Stimulated activated naive CD8-positive, alpha-beta T cell treated with anti-CD3 and anti-CD28 coated beads, Interleukin-15, amount 100 ng/mL, for 72 hours (primary cell): ENCODE measurements at regions not wholly inside any gene's neighbourhood (a gene's known extent, or its start where the extent isn't known, plus 50 kb on each side); places are given as distances from the start of the nearest gene placed in this dataset.

Source experiments
- ATAC-seq: fragments of 150-1000 bp; cut with Tn5 transposase; 2 replicates; pipeline ENCODE4 v1.10.0; 2021; ENCODE audit warnings: mild to moderate bottlenecking, moderate library complexity
- DNase-seq, 2 donors: peaks; one replicate each; pipeline ENCODE4 v3.0.0; 2021 to 2022
- H3K27ac Mint-ChIP-seq, 2 donors: one replicate each; pipeline ENCODE4 v1.8.0; 2022; ENCODE audit warnings: mild to moderate bottlenecking in 2 of 2, mixed read lengths in 2 of 2, moderate library complexity in 2 of 2
- H3K27me3 Mint-ChIP-seq: one replicate; pipeline ENCODE4 v1.8.0; 2022; ENCODE audit warnings: mixed read lengths
- H3K4me1 Mint-ChIP-seq: one replicate; pipeline ENCODE4 v1.8.0; 2022; ENCODE audit warnings: mild to moderate bottlenecking, mixed read lengths
- H3K4me3 Mint-ChIP-seq, 2 donors: one replicate each; pipeline ENCODE4 v1.8.0; 2022; ENCODE audit warnings: mild to moderate bottlenecking in 2 of 2, mixed read lengths in 2 of 2, moderate library complexity in 1 of 2
- H3K9me3 Mint-ChIP-seq, 2 donors: one replicate each; pipeline ENCODE4 v1.8.0; 2022; ENCODE audit warnings: mixed read lengths in 2 of 2

DNA sequence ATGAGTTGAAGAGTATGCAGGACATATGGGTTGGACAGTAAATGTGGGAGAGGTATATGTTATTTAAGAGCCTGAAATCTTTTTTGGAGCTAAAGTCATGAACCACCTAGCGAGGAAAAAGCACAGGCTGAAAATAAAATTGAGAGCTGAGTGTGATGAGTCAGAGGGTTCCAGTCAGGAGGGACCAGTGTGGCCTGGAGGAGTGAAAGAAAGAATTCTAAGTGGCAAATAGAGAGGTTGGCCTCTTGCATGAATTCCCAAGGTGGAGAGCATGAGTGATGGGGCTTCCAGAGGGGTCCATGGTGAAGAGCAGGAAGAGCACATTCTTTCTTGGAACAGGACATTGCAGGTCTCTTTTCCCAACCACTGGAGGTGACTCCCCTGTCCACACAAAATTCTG is 282.6 kb downstream of the TDRD15 start:
- H3K4me3 Mint-ChIP-seq = no peak overlapping the region
- DNase-seq (no peak), ATAC-seq (no peak)
- H3K9me3 Mint-ChIP-seq = peaks cover 1 to 4% of the 10 kb centered on the region in 2 donors
- H3K27me3 Mint-ChIP-seq = no peaks in the 10 kb centered on the region
- H3K4me1 Mint-ChIP-seq = no peaks in the 10 kb centered on the region
- H3K27ac Mint-ChIP-seq = no peak overlapping the region

DNA sequence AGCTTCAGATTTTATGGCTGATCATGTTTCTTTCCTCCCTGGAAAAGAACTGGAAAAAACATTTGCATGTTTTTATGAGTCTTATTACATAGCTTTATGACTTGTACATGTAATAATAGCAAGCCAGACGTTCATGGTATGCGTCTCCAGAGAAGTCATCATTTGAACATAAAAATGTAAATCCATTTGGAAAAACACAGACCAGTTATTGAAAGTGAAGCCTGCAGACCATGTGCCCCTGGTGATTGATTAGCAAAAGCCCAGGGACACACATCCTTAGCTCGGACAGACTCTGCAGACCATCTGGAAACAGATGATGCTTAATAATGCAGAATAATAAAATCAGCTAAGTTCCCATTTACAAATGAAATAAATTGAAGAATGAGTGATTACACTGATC is 283.1 kb downstream of the TDRD15 start:
- no peak overlapping the region for H3K27ac Mint-ChIP-seq
- no peak for ATAC-seq

GRCh38 chr2:21407851-21408250 is 284.1 kb downstream of the TDRD15 start:
- H3K27ac Mint-ChIP-seq = no peak overlapping the region

More for the DNA sequence above, 283.1 kb downstream of the TDRD15 start:
- Mint-ChIP-seq H3K4me3 (no peak overlapping the region), H3K27me3 (no peaks in the 10 kb centered on the region), H3K9me3 (peaks cover 4 to 6% of the 10 kb centered on the region in 2 donors), H3K4me1 (no peaks in the 10 kb centered on the region)
- DNase-seq = no peak

GRCh38 chr2:21411741-21412140 is 288.0 kb downstream of the TDRD15 start:
- no peaks in the 10 kb centered on the region for H3K4me1 Mint-ChIP-seq
- no peak overlapping the region for H3K27ac Mint-ChIP-seq
- H3K27me3 Mint-ChIP-seq = no peaks in the 10 kb centered on the region
- no peak overlapping the region for H3K4me3 Mint-ChIP-seq
- DNase-seq = no peak
- no peak for ATAC-seq
- peaks cover 9 to 21% of the 10 kb centered on the region in 2 donors for H3K9me3 Mint-ChIP-seq

More at GRCh38 chr2:21407851-21408250, 284.1 kb downstream of the TDRD15 start:
- Mint-ChIP-seq H3K4me1 (no peaks in the 10 kb centered on the region), H3K4me3 (no peak overlapping the region), H3K9me3 (peaks cover 4 to 6% of the 10 kb centered on the region in 2 donors), H3K27me3 (no peaks in the 10 kb centered on the region)
- ATAC-seq = no peak
- no peak for DNase-seq

DNA sequence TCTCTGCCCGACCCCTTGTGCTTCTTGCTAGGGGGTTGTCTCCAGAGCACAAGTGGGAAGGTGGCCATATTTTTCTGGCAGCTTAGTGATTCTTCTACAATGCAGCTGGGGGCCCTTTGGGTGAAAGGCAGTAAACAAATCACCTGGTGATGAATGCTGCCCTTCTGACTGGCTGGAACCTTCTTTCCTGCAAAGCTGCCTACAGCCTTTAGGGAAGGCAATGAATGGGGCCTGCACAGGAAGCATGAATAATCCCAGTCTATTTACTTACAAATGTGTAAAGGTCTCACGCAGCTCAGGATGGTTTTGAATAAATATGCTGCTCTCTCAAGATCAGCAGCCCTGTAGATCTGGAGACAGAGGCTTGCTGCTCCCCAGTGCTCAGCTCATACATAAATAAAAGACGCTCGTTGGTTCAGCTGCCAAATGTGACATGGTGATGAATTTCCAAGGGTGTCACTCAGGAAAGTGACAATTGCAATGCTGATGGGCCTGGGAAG is 289.2 kb downstream of the TDRD15 start:
- H3K9me3 Mint-ChIP-seq = peaks cover 9 to 21% of the 10 kb centered on the region in 2 donors
- H3K4me1 Mint-ChIP-seq = no peaks in the 10 kb centered on the region
- no peak for DNase-seq
- no peak overlapping the region for H3K4me3 Mint-ChIP-seq
- H3K27ac Mint-ChIP-seq = no peak overlapping the region
- no peaks in the 10 kb centered on the region for H3K27me3 Mint-ChIP-seq
- no peak for ATAC-seq

- no peak for ATAC-seq
- Mint-ChIP-seq H3K4me3 (no peak overlapping the region), H3K9me3 (peaks cover 8 to 21% of the 10 kb centered on the region in 2 donors), H3K27ac (no peak overlapping the region), H3K4me1 (no peaks in the 10 kb centered on the region), H3K27me3 (no peaks in the 10 kb centered on the region)
- DNase-seq = no peak
Measured at GRCh38 chr2:21415234-21415633, 291.5 kb downstream of the TDRD15 start.

GRCh38 chr2:21416226-21416625 is 292.5 kb downstream of the TDRD15 start:
- no peak for ATAC-seq
- no peak overlapping the region for H3K27ac Mint-ChIP-seq

DNA sequence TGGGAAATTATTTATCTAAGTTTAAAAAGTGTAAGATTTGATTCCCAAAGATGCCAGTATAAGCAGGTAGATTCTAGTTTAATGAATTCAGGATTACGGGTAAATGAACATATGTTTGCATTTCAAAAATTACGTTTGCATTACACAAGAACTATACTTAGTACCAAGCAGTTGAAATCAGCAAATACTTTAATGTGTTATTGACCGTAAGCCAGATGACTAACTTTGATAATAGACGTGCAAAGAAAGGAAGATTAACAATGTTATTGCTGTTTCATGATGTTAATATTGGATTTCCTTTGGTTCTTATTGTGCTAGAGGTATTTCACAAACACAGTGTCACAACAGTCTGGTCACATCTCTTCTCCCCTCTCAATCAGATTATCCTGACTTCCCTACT is 294.7 kb downstream of the TDRD15 start:
- DNase-seq (no peak), ATAC-seq (no peak)
- no peak overlapping the region for H3K27ac Mint-ChIP-seq
- H3K4me3 Mint-ChIP-seq = no peak overlapping the region
- no peaks in the 10 kb centered on the region for H3K4me1 Mint-ChIP-seq
- no peaks in the 10 kb centered on the region for H3K27me3 Mint-ChIP-seq
- H3K9me3 Mint-ChIP-seq = peaks cover 5 to 31% of the 10 kb centered on the region in 2 donors

More at GRCh38 chr2:21416226-21416625, 292.5 kb downstream of the TDRD15 start:
- H3K9me3 Mint-ChIP-seq = peaks cover 5 to 21% of the 10 kb centered on the region in 2 donors
- H3K4me3 Mint-ChIP-seq = no peak overlapping the region
- H3K4me1 Mint-ChIP-seq = no peaks in the 10 kb centered on the region
- DNase-seq = no peak
- no peaks in the 10 kb centered on the region for H3K27me3 Mint-ChIP-seq

- Mint-ChIP-seq H3K27me3 (no peaks in the 10 kb centered on the region), H3K4me3 (no peak overlapping the region), H3K27ac (no peak overlapping the region), H3K9me3 (peaks cover 4 to 19% of the 10 kb centered on the region in 2 donors), H3K4me1 (no peaks in the 10 kb centered on the region)
- no peak for DNase-seq
- ATAC-seq = no peak
Measured at GRCh38 chr2:21420553-21421335, 297.0 kb downstream of the TDRD15 start.

DNA sequence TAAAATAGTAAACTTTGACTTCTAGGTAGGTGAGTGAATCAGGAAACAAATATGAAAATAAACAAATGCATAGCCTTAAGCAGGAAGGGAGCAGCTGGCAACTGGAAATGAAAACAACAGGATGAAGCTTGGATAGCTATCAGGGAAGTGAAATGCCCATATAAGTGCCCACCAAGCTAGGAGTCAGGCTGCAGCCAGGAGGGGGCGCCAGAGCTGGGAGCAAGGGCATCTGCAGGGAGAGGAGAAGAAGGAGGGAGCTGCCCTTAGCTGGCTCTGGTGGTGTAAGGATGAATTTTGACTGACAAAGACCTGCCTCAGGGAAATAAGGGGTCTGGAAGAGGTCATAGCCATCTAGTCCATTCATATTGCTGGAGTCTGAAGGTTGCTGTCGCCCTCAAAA is 298.3 kb downstream of the TDRD15 start:
- H3K27ac Mint-ChIP-seq = no peak overlapping the region

GRCh38 chr2:21422724-21423522 is 299.2 kb downstream of the TDRD15 start:
- DNase-seq (no peak), ATAC-seq (no peak)
- no peaks in the 10 kb centered on the region for H3K27me3 Mint-ChIP-seq
- peak overlapping the region in 1 of 2 donors; percentile 76 for H3K27ac Mint-ChIP-seq
- peaks cover 11 to 22% of the 10 kb centered on the region in 2 donors for H3K9me3 Mint-ChIP-seq
- no peaks in the 10 kb centered on the region for H3K4me1 Mint-ChIP-seq
- H3K4me3 Mint-ChIP-seq = no peak overlapping the region

More for the DNA sequence above, 298.3 kb downstream of the TDRD15 start:
- no peaks in the 10 kb centered on the region for H3K4me1 Mint-ChIP-seq
- DNase-seq (peak in 1 of 2 donors; percentile 15), ATAC-seq (no peak)
- H3K9me3 Mint-ChIP-seq = peaks cover 4 to 15% of the 10 kb centered on the region in 2 donors
- H3K27me3 Mint-ChIP-seq = no peaks in the 10 kb centered on the region
- no peak overlapping the region for H3K4me3 Mint-ChIP-seq

DNA sequence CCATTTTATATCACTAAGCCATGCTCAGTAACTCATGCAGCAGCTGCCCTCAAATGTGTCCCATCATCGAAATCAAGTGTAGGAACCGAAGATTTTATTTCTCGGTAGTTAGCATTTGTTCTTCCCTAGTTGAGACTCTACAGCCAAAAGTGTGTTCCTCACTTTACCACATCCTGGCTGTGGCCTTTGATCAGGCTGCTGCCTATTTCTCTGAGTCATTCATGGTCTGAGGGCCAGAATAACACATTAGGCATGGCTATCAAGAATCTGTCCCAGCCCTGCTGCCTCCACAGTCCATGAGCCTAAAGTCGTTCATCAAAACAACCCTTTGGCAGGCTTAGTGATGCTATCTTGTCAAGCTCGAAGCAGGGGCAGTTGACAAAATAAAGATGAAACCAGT is 300.1 kb downstream of the TDRD15 start:
- Mint-ChIP-seq H3K27ac (no peak overlapping the region), H3K9me3 (peaks cover 14 to 24% of the 10 kb centered on the region in 2 donors), H3K4me3 (no peak overlapping the region), H3K4me1 (no peaks in the 10 kb centered on the region), H3K27me3 (no peaks in the 10 kb centered on the region)
- DNase-seq (no peak), ATAC-seq (no peak)

DNA sequence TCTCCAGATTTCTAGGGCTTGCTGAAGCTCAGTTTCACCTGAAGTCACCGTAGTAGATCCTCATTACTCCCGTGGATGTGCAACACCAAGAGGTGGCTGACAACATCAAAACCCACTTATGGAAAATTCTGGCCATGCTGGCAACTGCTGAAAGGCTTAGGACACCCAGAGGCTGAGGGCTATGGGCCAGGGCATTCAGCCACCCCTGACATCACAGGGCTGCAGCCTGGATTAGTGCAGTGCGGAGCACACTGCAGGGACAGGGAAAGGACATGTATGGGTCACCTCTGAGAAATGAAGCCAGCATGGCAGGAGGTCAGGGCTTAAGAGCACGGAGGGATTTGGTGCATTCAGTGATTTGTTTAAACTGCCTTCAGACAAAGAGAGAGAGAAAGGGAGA is 300.6 kb downstream of the TDRD15 start:
- no peaks in the 10 kb centered on the region for H3K27me3 Mint-ChIP-seq
- DNase-seq = no peak
- H3K9me3 Mint-ChIP-seq = peaks cover 14 to 24% of the 10 kb centered on the region in 2 donors
- no peak overlapping the region for H3K27ac Mint-ChIP-seq
- H3K4me1 Mint-ChIP-seq = no peaks in the 10 kb centered on the region
- no peak for ATAC-seq
- H3K4me3 Mint-ChIP-seq = no peak overlapping the region

- Mint-ChIP-seq H3K4me1 (no peaks in the 10 kb centered on the region), H3K4me3 (no peak overlapping the region), H3K9me3 (peaks cover 23 to 25% of the 10 kb centered on the region in 2 donors), H3K27me3 (no peaks in the 10 kb centered on the region), H3K27ac (no peak overlapping the region)
- DNase-seq (no peak), ATAC-seq (no peak)
Measured at GRCh38 chr2:21427606-21428005, 303.8 kb downstream of the TDRD15 start.

DNA sequence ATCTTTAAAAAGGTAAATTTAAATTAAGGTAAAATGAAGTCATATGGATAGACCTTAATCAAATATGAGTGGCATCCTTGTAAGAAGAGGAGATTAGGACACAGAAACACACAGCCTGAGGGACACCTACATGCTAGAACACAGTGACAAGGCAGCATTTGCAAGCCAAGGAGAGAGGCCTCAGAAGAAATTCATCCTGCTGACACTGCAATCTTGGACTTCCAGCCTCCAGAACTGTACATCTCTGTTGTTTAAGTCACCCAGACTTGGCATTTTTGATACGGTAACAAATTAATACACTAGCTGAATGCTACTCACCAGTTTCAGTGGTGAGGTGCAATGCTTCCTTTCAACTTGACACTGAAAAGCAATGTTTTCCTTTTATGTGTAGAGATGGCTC is 305.0 kb downstream of the TDRD15 start:
- H3K9me3 Mint-ChIP-seq = peaks cover 17 to 23% of the 10 kb centered on the region in 2 donors
- DNase-seq = no peak
- H3K27me3 Mint-ChIP-seq = no peaks in the 10 kb centered on the region
- H3K27ac Mint-ChIP-seq = no peak overlapping the region
- no peaks in the 10 kb centered on the region for H3K4me1 Mint-ChIP-seq
- no peak for ATAC-seq
- H3K4me3 Mint-ChIP-seq = no peak overlapping the region

- H3K4me3 Mint-ChIP-seq = no peak overlapping the region
Measured at GRCh38 chr2:21429747-21430146, 306.0 kb downstream of the TDRD15 start.

More at GRCh38 chr2:21429747-21430146, 306.0 kb downstream of the TDRD15 start:
- H3K27me3 Mint-ChIP-seq = no peaks in the 10 kb centered on the region
- H3K4me1 Mint-ChIP-seq = no peaks in the 10 kb centered on the region
- DNase-seq (no peak), ATAC-seq (no peak)
- peaks cover 17 to 18% of the 10 kb centered on the region in 2 donors for H3K9me3 Mint-ChIP-seq
- no peak overlapping the region for H3K27ac Mint-ChIP-seq
